CD14-positive monocyte (primary cell): ENCODE measurements at regions not wholly inside any gene's neighbourhood (a gene's known extent, or its start where the extent isn't known, plus 50 kb on each side); places are given as distances from the start of the nearest gene placed in this dataset.

ENCODE experiments used
- DNase-seq, 3 donors: peaks; one replicate each; pipeline ENCODE4 v3.0.0-alpha.2; 2011 to 2022
- H2AFZ ChIP-seq: 2 replicates; pipeline ENCODE4 v1.6.0; 2012; ENCODE audit warnings: mild to moderate bottlenecking, low read depth, low read length, inconsistent platforms; ENCODE audit not compliant: insufficient read depth, poor library complexity, severe bottlenecking
- H3K27ac ChIP-seq, 2 donors: 1 replicate in 1 of 2; 2 replicates in 1 of 2; pipeline ENCODE4 v1.5.1; 2012 to 2013; ENCODE audit warnings: low read length in 2 of 2, control low read depth in 1 of 2, inconsistent platforms in 1 of 2, low read depth in 1 of 2, mild to moderate bottlenecking in 1 of 2
- H3K27me3 ChIP-seq, 2 donors: one replicate each; pipeline versions ENCODE4 v1.6.0 to v1.6.1; 2011 to 2013; ENCODE audit warnings: low read length in 2 of 2; ENCODE audit not compliant: control insufficient read depth in 2 of 2, insufficient read depth in 2 of 2
- H3K36me3 ChIP-seq, 2 donors: replicated peaks in 1 of 2; 1 replicate in 1 of 2; 2 replicates in 1 of 2; pipeline versions ENCODE4 v1.5.1 to v1.6.1; 2012 to 2013; ENCODE audit warnings: low read length in 2 of 2, control low read depth in 1 of 2, inconsistent platforms in 1 of 2, mild to moderate bottlenecking in 1 of 2; ENCODE audit not compliant: insufficient read depth in 2 of 2, control insufficient read depth in 1 of 2
- H3K4me1 ChIP-seq, 2 donors: 1 replicate in 1 of 2; 2 replicates in 1 of 2; pipeline versions ENCODE4 v1.5.1 to v1.6.1; 2012 to 2013; ENCODE audit warnings: low read length in 2 of 2, control low read depth in 1 of 2, inconsistent platforms in 1 of 2, mild to moderate bottlenecking in 1 of 2, moderate library complexity in 1 of 2; ENCODE audit not compliant: insufficient read depth in 2 of 2, control insufficient read depth in 1 of 2
- H3K4me2 ChIP-seq: replicated peaks from 2 replicates; pipeline ENCODE3; 2012; ENCODE audit warnings: low read length, moderate library complexity, mild to moderate bottlenecking; ENCODE audit not compliant: poor library complexity, severe bottlenecking; ENCODE audit errors: extremely low read depth
- H3K4me3 ChIP-seq, 3 experiments: fragments of 200-600 bp in 1 of 3; sonication (generic) in 1 of 3; replicated peaks in 1 of 3; 1 replicate in 2 of 3; 2 replicates in 1 of 3; pipeline ENCODE4 v1.5.1; 2011 to 2013; ENCODE audit warnings: low read length in 3 of 3, mild to moderate bottlenecking in 3 of 3, control low read depth in 2 of 3, low read depth in 2 of 3, inconsistent platforms in 1 of 3, moderate library complexity in 1 of 3
- H3K79me2 ChIP-seq: 2 replicates; pipeline ENCODE4 v1.6.0; 2012; ENCODE audit warnings: mild to moderate bottlenecking, control low read depth, inconsistent platforms, low read length, moderate library complexity; ENCODE audit not compliant: insufficient read depth
- H3K9ac ChIP-seq: 2 replicates; pipeline ENCODE4 v1.6.0; 2017; ENCODE audit warnings: low read length, mild to moderate bottlenecking; ENCODE audit not compliant: insufficient read depth, poor library complexity, severe bottlenecking
- H3K9me3 ChIP-seq, 2 donors: replicated peaks in 1 of 2; 1 replicate in 1 of 2; 2 replicates in 1 of 2; pipeline versions ENCODE4 v1.5.1 to v1.6.1; 2012 to 2013; ENCODE audit warnings: low read length in 2 of 2, control low read depth in 1 of 2; ENCODE audit not compliant: control insufficient read depth in 1 of 2, insufficient read depth in 1 of 2
- H4K20me1 ChIP-seq: 2 replicates; pipeline ENCODE4 v1.6.0; 2012; ENCODE audit warnings: mild to moderate bottlenecking, low read length, control low read depth, moderate library complexity; ENCODE audit not compliant: insufficient read depth
- H3K27ac Mint-ChIP-seq, 7 donors: one replicate each; pipeline ENCODE4 v1.8.0; 2020; ENCODE audit warnings: mild to moderate bottlenecking in 7 of 7, mixed read lengths in 7 of 7, moderate library complexity in 6 of 7, inconsistent platforms in 2 of 7
- H3K27me3 Mint-ChIP-seq, 3 donors: one replicate each; pipeline ENCODE4 v1.8.0; 2021 to 2022; ENCODE audit warnings: low read depth in 3 of 3, mild to moderate bottlenecking in 3 of 3, mixed read lengths in 3 of 3, moderate library complexity in 3 of 3, inconsistent platforms in 1 of 3
- H3K36me3 Mint-ChIP-seq, 2 donors: one replicate each; pipeline ENCODE4 v1.8.0; 2020; ENCODE audit warnings: mixed read lengths in 2 of 2, inconsistent platforms in 1 of 2, mild to moderate bottlenecking in 1 of 2
- H3K4me1 Mint-ChIP-seq: one replicate; pipeline ENCODE4 v1.8.0; 2020; ENCODE audit warnings: mild to moderate bottlenecking, mixed read lengths
- H3K4me3 Mint-ChIP-seq, 2 donors: one replicate each; pipeline ENCODE4 v1.8.0; 2020; ENCODE audit warnings: mild to moderate bottlenecking in 2 of 2, mixed read lengths in 2 of 2, moderate library complexity in 1 of 2
- H3K9me3 Mint-ChIP-seq, 7 donors: one replicate each; pipeline ENCODE4 v1.8.0; 2020 to 2022; ENCODE audit warnings: mixed read lengths in 7 of 7, mild to moderate bottlenecking in 6 of 7, moderate library complexity in 6 of 7, inconsistent platforms in 2 of 7
- WGBS: methylation state at CpG from one replicate; pipeline ENCODE4 v1.1.5; 2013; ENCODE audit warnings: missing lambda C conversion rate; ENCODE audit not compliant: insufficient coverage; 5-methylcytosine and 5-hydroxymethylcytosine counted together
- intact Hi-C, 2 donors: fragments of 100-400 bp; cut with micrococcal nuclease; formaldehyde crosslinking; loops; one replicate each; pipeline versions ENCODE4 v1.15.0 to v1.15.1; 2023
- TF ChIP-seq, protein P1 (sequence below): fragments of 200-600 bp; IDR thresholded peaks from one replicate; pipeline ENCODE4 v1.8.0; 2022; ENCODE audit warnings: antibody characterized with exemption, mild to moderate bottlenecking

DNA sequence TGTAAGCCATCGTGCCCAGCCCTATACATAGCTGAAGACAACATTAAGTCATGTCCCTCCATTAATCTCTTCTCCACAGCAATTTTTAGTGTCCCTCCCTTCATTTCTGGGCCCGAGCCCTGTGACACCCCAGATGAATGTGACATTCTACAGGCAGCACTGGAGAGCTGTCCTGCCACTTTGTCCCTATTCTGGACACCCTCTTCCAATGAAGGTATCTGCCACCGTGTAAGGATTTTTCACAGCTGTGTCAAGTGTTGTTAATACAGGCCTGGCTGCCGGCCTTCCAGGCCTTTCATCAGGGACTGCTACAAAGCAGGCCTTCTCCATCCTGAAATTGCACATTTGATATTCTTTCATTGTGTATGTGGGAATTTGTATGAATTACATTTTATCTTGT is 62.0 kb upstream of the SLC28A3 start:
- peaks cover 0 to 3% of the 10 kb centered on the region in 2 donors for H3K9me3 ChIP-seq
- intact Hi-C loops: no loop called here
- no peak overlapping the region for H3K27ac ChIP-seq
- peak overlapping the region in 2 of 7 donors; percentile 25 to 28 for H3K27ac Mint-ChIP-seq
- no peaks in the 10 kb centered on the region for H3K36me3 Mint-ChIP-seq
- no peaks in the 10 kb centered on the region for H3K79me2 ChIP-seq
- no peak overlapping the region for H2AFZ ChIP-seq
- H3K4me1 Mint-ChIP-seq: peaks cover 1% of the 10 kb centered on the region
- no peaks in the 10 kb centered on the region for H4K20me1 ChIP-seq
- peaks cover 3 to 4% (median 4%) of the 10 kb centered on the region in 3 donors for H3K27me3 Mint-ChIP-seq
- no peak overlapping the region for H3K4me3 ChIP-seq
- no peak overlapping the region for H3K4me2 ChIP-seq
- no peaks in the 10 kb centered on the region for H3K4me1 ChIP-seq
- no peak overlapping the region for H3K9ac ChIP-seq
- no peak overlapping the region for H3K4me3 Mint-ChIP-seq
- no peak for DNase-seq
- peaks cover 1 to 11% (median 4%) of the 10 kb centered on the region in 7 donors for H3K9me3 Mint-ChIP-seq
- WGBS: 100% methylated on average over 4 of the region's 4 CpGs
- H3K27me3 ChIP-seq: no peaks in the 10 kb centered on the region
- TF ChIP-seq, protein P1, sequence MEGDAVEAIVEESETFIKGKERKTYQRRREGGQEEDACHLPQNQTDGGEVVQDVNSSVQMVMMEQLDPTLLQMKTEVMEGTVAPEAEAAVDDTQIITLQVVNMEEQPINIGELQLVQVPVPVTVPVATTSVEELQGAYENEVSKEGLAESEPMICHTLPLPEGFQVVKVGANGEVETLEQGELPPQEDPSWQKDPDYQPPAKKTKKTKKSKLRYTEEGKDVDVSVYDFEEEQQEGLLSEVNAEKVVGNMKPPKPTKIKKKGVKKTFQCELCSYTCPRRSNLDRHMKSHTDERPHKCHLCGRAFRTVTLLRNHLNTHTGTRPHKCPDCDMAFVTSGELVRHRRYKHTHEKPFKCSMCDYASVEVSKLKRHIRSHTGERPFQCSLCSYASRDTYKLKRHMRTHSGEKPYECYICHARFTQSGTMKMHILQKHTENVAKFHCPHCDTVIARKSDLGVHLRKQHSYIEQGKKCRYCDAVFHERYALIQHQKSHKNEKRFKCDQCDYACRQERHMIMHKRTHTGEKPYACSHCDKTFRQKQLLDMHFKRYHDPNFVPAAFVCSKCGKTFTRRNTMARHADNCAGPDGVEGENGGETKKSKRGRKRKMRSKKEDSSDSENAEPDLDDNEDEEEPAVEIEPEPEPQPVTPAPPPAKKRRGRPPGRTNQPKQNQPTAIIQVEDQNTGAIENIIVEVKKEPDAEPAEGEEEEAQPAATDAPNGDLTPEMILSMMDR: no peak
- no peaks in the 10 kb centered on the region for H3K36me3 ChIP-seq

DNA sequence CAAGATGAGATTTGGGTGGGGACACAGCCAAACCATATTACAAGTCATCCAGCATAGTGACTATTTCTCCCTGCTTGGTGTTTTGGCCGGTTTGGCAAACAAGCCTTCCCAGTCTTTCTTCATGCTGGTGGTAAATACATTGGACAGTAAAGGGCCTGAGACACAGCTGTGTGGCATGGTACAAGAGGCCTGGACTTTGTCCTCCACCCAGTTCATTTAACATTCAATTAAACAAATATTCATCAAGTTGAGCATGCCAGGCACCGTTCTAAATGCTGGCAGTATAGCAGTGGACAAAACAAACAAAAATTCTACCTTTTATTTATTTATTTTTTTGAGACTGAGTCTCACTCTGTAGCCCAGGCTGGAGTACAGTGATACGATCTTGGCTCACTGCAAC is 62.7 kb upstream of the SLC28A3 start:
- H3K36me3 Mint-ChIP-seq: no peaks in the 10 kb centered on the region
- Histone ChIP-seq H4K20me1 (no peaks in the 10 kb centered on the region), H3K36me3 (no peaks in the 10 kb centered on the region), H3K79me2 (no peaks in the 10 kb centered on the region), H3K9ac (no peak overlapping the region), H3K4me3 (no peak overlapping the region), H3K27ac (no peak overlapping the region), H3K27me3 (no peaks in the 10 kb centered on the region), H3K4me2 (no peak overlapping the region), H3K9me3 (peaks cover 0 to 6% of the 10 kb centered on the region in 2 donors), H2AFZ (no peak overlapping the region), H3K4me1 (no peaks in the 10 kb centered on the region)
- H3K9me3 Mint-ChIP-seq: peaks cover 1 to 11% (median 5%) of the 10 kb centered on the region in 7 donors
- DNase-seq: no peak
- H3K27me3 Mint-ChIP-seq: peaks cover 3 to 5% (median 3%) of the 10 kb centered on the region in 3 donors
- peaks cover 1% of the 10 kb centered on the region for H3K4me1 Mint-ChIP-seq
- H3K4me3 Mint-ChIP-seq: no peak overlapping the region
- TF ChIP-seq, protein P1: no peak
- WGBS: 100% methylated on average over 1 of the region's 3 CpGs
- intact Hi-C loops: no loop called here
- H3K27ac Mint-ChIP-seq: peak overlapping the region in 1 of 7 donors; percentile 64
